Esophagus muscularis mucosa (tissue), 4 donors: ENCODE measurements at regions not wholly inside any gene's neighbourhood (a gene's known extent, or its start where the extent isn't known, plus 50 kb on each side); places are given as distances from the start of the nearest gene placed in this dataset.

Experiments
- EP300 ChIP-seq: sonication (generic); formaldehyde crosslinking; IDR thresholded peaks from one replicate; pipeline ENCODE4 v1.6.1; 2017; ENCODE audit warnings: antibody characterized with exemption
- POLR2A ChIP-seq: fragments of 450-650 bp; IDR thresholded peaks from one replicate; pipeline ENCODE4 v1.6.1; 2017; ENCODE audit warnings: antibody characterized with exemption, moderate library complexity, mild to moderate bottlenecking, low read depth
- POLR2AphosphoS5 ChIP-seq, 2 donors: sonication (generic); formaldehyde crosslinking; IDR thresholded peaks; one replicate each; pipeline ENCODE4 v1.6.1; 2017; ENCODE audit warnings: antibody characterized with exemption in 2 of 2
- TF ChIP-seq, protein P1 (sequence below), 3 experiments: fragments of 200-600 bp in 2 of 3; fragments of 450-650 bp in 1 of 3; sonication (generic) in 2 of 3; IDR thresholded peaks; one replicate each; pipeline ENCODE4 v1.5.1; 2017 to 2019; ENCODE audit warnings: antibody characterized with exemption in 3 of 3, mild to moderate bottlenecking in 2 of 3, moderate library complexity in 1 of 3

DNA sequence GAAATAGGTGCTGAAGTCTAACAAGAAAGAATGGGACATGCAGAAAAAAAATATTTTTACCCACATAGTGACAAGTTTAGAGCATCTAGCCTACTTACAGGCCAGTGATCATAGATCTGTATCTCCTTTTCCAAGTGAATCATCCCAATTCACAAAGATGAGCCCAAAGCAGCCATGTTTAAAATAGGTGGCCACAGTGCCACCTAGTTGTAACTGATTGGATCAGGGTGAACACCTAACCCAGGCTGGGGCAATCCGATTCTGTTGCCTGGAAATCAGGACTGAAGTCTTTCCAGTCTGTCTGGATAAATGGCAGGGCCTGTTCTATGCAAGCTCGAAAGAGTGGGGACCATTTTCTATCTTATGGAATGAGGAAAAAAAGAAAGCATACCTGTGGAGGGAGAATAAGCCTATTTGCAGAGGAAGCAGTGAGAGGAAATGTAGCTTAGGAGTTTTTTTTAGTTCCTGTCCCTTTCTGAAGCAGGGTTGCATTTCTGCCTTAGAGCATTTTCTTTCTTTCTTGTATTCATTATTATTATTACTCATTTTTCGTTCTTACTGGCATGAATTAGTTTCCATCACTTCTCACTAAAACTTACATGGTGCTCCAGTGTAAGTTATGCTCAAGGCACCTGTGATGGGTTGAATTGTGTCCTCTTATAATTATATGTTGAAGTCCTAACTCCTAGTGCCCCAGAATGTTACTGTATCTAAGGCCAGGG is 113.2 kb upstream of the RAG2 start:
- TF ChIP-seq, protein P1, sequence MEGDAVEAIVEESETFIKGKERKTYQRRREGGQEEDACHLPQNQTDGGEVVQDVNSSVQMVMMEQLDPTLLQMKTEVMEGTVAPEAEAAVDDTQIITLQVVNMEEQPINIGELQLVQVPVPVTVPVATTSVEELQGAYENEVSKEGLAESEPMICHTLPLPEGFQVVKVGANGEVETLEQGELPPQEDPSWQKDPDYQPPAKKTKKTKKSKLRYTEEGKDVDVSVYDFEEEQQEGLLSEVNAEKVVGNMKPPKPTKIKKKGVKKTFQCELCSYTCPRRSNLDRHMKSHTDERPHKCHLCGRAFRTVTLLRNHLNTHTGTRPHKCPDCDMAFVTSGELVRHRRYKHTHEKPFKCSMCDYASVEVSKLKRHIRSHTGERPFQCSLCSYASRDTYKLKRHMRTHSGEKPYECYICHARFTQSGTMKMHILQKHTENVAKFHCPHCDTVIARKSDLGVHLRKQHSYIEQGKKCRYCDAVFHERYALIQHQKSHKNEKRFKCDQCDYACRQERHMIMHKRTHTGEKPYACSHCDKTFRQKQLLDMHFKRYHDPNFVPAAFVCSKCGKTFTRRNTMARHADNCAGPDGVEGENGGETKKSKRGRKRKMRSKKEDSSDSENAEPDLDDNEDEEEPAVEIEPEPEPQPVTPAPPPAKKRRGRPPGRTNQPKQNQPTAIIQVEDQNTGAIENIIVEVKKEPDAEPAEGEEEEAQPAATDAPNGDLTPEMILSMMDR (IDR thresholded peaks at IDR 0.05): no peak
- TF ChIP-seq EP300 (no peak), POLR2A (no peak), POLR2AphosphoS5 (IDR thresholded peaks at IDR 0.05) (no peak)
